HepG2 (cell line): ENCODE measurements at regions not wholly inside any gene's neighbourhood (a gene's known extent, or its start where the extent isn't known, plus 50 kb on each side); places are given as distances from the start of the nearest gene placed in this dataset.

ENCODE experiments used
- FOXC1 ChIP-seq: sonication (generic); formaldehyde crosslinking; IDR thresholded peaks from 2 replicates; pipeline ENCODE4 v1.8.0; 2022; ENCODE audit warnings: mild to moderate bottlenecking, missing genetic modification reagents, borderline replicate concordance
- GABPB1 ChIP-seq: IDR thresholded peaks from 2 replicates; pipeline ENCODE4 v1.6.1; 2016; ENCODE audit warnings: mild to moderate bottlenecking, missing genetic modification reagents, moderate library complexity, missing compliant biosample characterization
- TBX2 ChIP-seq: sonication (generic); formaldehyde crosslinking; IDR thresholded peaks from 2 replicates; pipeline ENCODE4 v1.5.0; 2020; ENCODE audit warnings: missing genetic modification reagents, mild to moderate bottlenecking, borderline replicate concordance
- ZFP82 ChIP-seq: sonication (generic); formaldehyde crosslinking; IDR thresholded peaks from 2 replicates; pipeline ENCODE4 v1.5.1; 2020; ENCODE audit warnings: mild to moderate bottlenecking, missing genetic modification reagents, borderline replicate concordance
- ZFP90 ChIP-seq: sonication (generic); formaldehyde crosslinking; IDR thresholded peaks from 2 replicates; pipeline ENCODE4 v1.8.0; 2022; ENCODE audit warnings: missing genetic modification reagents, mild to moderate bottlenecking, inconsistent platforms, borderline replicate concordance
- ZNF547 ChIP-seq: sonication (generic); formaldehyde crosslinking; IDR thresholded peaks from 2 replicates; pipeline ENCODE4 v1.5.1; 2020; ENCODE audit warnings: mild to moderate bottlenecking, missing genetic modification reagents
- ZNF713 ChIP-seq: sonication (generic); formaldehyde crosslinking; IDR thresholded peaks from 2 replicates; pipeline ENCODE4 v1.4.0; 2020; ENCODE audit warnings: mild to moderate bottlenecking, missing genetic modification reagents
- ZSCAN29 ChIP-seq: sonication (generic); formaldehyde crosslinking; conservative IDR thresholded peaks from 2 replicates; pipeline ENCODE4 v1.4.0; 2020; ENCODE audit warnings: mild to moderate bottlenecking, missing genetic modification reagents
- TF ChIP-seq, protein P1 (sequence below): sonication (generic); formaldehyde crosslinking; IDR thresholded peaks from 2 replicates; pipeline ENCODE4 v1.8.1; 2023; ENCODE audit warnings: mild to moderate bottlenecking, missing genetic modification reagents, borderline replicate concordance
- TF ChIP-seq, protein P2 (sequence below): sonication (generic); formaldehyde crosslinking; IDR thresholded peaks from 2 replicates; pipeline ENCODE4 v1.4.0; 2020; ENCODE audit warnings: missing genetic modification reagents
- TF ChIP-seq, protein P3 (sequence below): IDR thresholded peaks from 2 replicates; pipeline ENCODE4 v1.6.1; 2012; ENCODE audit warnings: low read length, improper control_type of control experiment
- TF ChIP-seq, protein P4 (sequence below): sonication (generic); formaldehyde crosslinking; IDR thresholded peaks from 2 replicates; pipeline ENCODE4 v1.4.0; 2020; ENCODE audit warnings: mild to moderate bottlenecking, missing genetic modification reagents
- TF ChIP-seq, protein P5 (sequence below): sonication (generic); formaldehyde crosslinking; IDR thresholded peaks from 2 replicates; pipeline ENCODE4 v1.9.0; 2021; ENCODE audit warnings: missing genetic modification reagents, borderline replicate concordance
- TF ChIP-seq, protein P6 (sequence below): sonication (generic); formaldehyde crosslinking; IDR thresholded peaks from 2 replicates; pipeline ENCODE4 v1.5.0; 2020; ENCODE audit warnings: mild to moderate bottlenecking, missing genetic modification reagents
- TF ChIP-seq, protein P7 (sequence below): sonication (generic); formaldehyde crosslinking; IDR thresholded peaks from 2 replicates; pipeline ENCODE4 v1.9.0; 2021; ENCODE audit warnings: missing genetic modification reagents, mild to moderate bottlenecking, borderline replicate concordance

DNA sequence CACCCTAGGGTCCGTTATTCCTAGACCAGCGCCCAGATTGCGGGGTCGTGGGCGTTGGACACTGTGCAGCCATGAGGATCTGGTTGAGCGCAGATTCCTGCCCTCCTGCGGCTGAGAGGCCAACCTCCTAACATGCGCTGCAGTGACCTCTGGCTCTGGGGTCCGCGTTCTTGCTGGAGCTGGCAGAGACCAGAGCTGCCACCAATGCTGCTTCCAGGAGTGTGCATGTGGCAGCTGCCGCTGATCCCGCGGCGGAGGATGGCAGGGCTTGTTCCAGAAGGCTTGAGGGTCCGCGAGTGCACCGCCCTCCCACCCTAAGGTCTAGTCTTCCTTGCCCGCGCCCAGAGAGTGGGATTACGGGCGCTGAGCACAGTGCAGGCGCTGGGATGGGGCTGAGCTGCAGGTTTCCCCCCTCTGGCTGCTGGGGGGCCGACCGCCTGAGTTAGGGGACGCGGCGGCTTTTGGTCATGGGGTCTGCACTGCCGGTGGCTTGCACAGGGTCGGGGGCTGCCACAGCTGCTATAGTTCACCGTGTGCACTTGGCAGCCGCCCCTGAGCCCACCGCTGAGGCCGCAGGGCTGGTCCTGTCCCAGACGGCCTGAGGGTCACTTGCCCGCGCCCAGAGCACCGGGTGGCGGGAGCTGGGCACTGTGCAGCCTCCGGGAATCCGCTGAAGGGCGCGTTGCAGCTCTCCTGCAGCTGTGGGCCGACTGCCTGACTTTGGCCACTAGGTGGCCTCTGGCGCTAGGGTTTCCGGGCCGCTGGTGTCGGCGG is 145.9 kb downstream of the CCDC74A start (continued):
- TF ChIP-seq ZNF547 (CRISPR knock-in tag) (peak; percentile 75; the same call in 1 of the 2 replicates), ZFP90 (CRISPR knock-in tag) (0 out of 2 replicates have a peak, but pooled peaks have one; percentile 43), ZFP82 (CRISPR knock-in tag) (peak; percentile 41; the same call in 1 of the 2 replicates), TBX2 (peak; percentile 69; the same call in 1 of the 2 replicates), FOXC1 (peak; percentile 86), GABPB1 (peak; percentile 84), ZSCAN29 (CRISPR knock-in tag) (no peak), ZNF713 (no peak)
- TF ChIP-seq, protein P1, sequence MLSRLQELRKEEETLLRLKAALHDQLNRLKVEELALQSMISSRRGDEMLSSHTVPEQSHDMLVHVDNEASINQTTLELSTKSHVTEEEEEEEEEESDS (CRISPR knock-in tag) = no peak
- TF ChIP-seq, protein P2, sequence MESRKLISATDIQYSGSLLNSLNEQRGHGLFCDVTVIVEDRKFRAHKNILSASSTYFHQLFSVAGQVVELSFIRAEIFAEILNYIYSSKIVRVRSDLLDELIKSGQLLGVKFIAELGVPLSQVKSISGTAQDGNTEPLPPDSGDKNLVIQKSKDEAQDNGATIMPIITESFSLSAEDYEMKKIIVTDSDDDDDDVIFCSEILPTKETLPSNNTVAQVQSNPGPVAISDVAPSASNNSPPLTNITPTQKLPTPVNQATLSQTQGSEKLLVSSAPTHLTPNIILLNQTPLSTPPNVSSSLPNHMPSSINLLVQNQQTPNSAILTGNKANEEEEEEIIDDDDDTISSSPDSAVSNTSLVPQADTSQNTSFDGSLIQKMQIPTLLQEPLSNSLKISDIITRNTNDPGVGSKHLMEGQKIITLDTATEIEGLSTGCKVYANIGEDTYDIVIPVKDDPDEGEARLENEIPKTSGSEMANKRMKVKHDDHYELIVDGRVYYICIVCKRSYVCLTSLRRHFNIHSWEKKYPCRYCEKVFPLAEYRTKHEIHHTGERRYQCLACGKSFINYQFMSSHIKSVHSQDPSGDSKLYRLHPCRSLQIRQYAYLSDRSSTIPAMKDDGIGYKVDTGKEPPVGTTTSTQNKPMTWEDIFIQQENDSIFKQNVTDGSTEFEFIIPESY (CRISPR knock-in tag) = 0 out of 2 replicates have a peak, but pooled peaks have one; percentile 41
- TF ChIP-seq, protein P3, sequence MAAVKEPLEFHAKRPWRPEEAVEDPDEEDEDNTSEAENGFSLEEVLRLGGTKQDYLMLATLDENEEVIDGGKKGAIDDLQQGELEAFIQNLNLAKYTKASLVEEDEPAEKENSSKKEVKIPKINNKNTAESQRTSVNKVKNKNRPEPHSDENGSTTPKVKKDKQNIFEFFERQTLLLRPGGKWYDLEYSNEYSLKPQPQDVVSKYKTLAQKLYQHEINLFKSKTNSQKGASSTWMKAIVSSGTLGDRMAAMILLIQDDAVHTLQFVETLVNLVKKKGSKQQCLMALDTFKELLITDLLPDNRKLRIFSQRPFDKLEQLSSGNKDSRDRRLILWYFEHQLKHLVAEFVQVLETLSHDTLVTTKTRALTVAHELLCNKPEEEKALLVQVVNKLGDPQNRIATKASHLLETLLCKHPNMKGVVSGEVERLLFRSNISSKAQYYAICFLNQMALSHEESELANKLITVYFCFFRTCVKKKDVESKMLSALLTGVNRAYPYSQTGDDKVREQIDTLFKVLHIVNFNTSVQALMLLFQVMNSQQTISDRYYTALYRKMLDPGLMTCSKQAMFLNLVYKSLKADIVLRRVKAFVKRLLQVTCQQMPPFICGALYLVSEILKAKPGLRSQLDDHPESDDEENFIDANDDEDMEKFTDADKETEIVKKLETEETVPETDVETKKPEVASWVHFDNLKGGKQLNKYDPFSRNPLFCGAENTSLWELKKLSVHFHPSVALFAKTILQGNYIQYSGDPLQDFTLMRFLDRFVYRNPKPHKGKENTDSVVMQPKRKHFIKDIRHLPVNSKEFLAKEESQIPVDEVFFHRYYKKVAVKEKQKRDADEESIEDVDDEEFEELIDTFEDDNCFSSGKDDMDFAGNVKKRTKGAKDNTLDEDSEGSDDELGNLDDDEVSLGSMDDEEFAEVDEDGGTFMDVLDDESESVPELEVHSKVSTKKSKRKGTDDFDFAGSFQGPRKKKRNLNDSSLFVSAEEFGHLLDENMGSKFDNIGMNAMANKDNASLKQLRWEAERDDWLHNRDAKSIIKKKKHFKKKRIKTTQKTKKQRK = no peak
- TF ChIP-seq, protein P4, sequence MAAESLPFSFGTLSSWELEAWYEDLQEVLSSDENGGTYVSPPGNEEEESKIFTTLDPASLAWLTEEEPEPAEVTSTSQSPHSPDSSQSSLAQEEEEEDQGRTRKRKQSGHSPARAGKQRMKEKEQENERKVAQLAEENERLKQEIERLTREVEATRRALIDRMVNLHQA = no peak
- TF ChIP-seq, protein P5, sequence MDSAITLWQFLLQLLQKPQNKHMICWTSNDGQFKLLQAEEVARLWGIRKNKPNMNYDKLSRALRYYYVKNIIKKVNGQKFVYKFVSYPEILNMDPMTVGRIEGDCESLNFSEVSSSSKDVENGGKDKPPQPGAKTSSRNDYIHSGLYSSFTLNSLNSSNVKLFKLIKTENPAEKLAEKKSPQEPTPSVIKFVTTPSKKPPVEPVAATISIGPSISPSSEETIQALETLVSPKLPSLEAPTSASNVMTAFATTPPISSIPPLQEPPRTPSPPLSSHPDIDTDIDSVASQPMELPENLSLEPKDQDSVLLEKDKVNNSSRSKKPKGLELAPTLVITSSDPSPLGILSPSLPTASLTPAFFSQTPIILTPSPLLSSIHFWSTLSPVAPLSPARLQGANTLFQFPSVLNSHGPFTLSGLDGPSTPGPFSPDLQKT (CRISPR knock-in tag) = no peak
- TF ChIP-seq, protein P6, sequence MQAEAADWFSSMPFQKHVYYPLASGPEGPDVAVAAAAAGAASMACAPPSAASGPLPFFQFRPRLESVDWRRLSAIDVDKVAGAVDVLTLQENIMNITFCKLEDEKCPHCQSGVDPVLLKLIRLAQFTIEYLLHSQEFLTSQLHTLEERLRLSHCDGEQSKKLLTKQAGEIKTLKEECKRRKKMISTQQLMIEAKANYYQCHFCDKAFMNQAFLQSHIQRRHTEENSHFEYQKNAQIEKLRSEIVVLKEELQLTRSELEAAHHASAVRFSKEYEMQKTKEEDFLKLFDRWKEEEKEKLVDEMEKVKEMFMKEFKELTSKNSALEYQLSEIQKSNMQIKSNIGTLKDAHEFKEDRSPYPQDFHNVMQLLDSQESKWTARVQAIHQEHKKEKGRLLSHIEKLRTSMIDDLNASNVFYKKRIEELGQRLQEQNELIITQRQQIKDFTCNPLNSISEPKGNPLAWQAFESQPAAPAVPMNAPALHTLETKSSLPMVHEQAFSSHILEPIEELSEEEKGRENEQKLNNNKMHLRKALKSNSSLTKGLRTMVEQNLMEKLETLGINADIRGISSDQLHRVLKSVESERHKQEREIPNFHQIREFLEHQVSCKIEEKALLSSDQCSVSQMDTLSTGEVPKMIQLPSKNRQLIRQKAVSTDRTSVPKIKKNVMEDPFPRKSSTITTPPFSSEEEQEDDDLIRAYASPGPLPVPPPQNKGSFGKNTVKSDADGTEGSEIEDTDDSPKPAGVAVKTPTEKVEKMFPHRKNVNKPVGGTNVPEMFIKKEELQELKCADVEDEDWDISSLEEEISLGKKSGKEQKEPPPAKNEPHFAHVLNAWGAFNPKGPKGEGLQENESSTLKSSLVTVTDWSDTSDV (CRISPR knock-in tag) = 0 out of 2 replicates have a peak, but pooled peaks have one; percentile 24
- TF ChIP-seq, protein P7, sequence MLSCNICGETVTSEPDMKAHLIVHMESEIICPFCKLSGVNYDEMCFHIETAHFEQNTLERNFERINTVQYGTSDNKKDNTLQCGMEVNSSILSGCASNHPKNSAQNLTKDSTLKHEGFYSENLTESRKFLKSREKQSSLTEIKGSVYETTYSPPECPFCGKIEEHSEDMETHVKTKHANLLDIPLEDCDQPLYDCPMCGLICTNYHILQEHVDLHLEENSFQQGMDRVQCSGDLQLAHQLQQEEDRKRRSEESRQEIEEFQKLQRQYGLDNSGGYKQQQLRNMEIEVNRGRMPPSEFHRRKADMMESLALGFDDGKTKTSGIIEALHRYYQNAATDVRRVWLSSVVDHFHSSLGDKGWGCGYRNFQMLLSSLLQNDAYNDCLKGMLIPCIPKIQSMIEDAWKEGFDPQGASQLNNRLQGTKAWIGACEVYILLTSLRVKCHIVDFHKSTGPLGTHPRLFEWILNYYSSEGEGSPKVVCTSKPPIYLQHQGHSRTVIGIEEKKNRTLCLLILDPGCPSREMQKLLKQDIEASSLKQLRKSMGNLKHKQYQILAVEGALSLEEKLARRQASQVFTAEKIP (CRISPR knock-in tag) = no peak
